Calu3 (cell line): ENCODE measurements at regions not wholly inside any gene's neighbourhood (a gene's known extent, or its start where the extent isn't known, plus 50 kb on each side); places are given as distances from the start of the nearest gene placed in this dataset.

Experiments used
- BruUV-seq: library from RNA; stranded (reverse); fragments of 400-500 nt; replicated peaks from 2 replicates; lab custom pipeline; 2021; lab: Mats Ljungman, UMichigan
- CTCF ChIA-PET: fragments of 300-600 bp; sonication (Branson Sonifier 250); formaldehyde crosslinking; loops from one replicate; lab custom pipeline; 2022; ENCODE audit warnings: antibody characterized with exemption; lab: Charles Lee
- DNase-seq: peaks from one replicate; pipeline ENCODE4 v3.0.0; 2022
- H3K27ac Mint-ChIP-seq: one replicate; pipeline ENCODE4 v1.8.0; 2022; ENCODE audit warnings: mixed read lengths; ENCODE audit not compliant: unreplicated experiment
- H3K27me3 Mint-ChIP-seq: one replicate; pipeline ENCODE4 v1.8.0; 2022; ENCODE audit warnings: mixed read lengths; ENCODE audit not compliant: unreplicated experiment
- H3K36me3 Mint-ChIP-seq: one replicate; pipeline ENCODE4 v1.8.0; 2022; ENCODE audit warnings: mild to moderate bottlenecking, moderate library complexity, mixed read lengths; ENCODE audit not compliant: insufficient read depth, unreplicated experiment
- H3K4me1 Mint-ChIP-seq: one replicate; pipeline ENCODE4 v1.8.0; 2022; ENCODE audit warnings: mild to moderate bottlenecking, low read depth, mixed read lengths; ENCODE audit not compliant: unreplicated experiment
- H3K4me3 Mint-ChIP-seq: one replicate; pipeline ENCODE4 v1.8.0; 2022; ENCODE audit warnings: mild to moderate bottlenecking, low read depth, moderate library complexity, mixed read lengths; ENCODE audit not compliant: unreplicated experiment
- H3K9me3 Mint-ChIP-seq: one replicate; pipeline ENCODE4 v1.8.0; 2022; ENCODE audit warnings: low read depth, mixed read lengths; ENCODE audit not compliant: unreplicated experiment
- CTCF ChIP-seq: fragments of 200-600 bp; IDR thresholded peaks from one replicate; pipeline ENCODE4 v1.8.0; 2022; ENCODE audit warnings: antibody characterized with exemption; ENCODE audit not compliant: unreplicated experiment
- intact Hi-C: fragments of 100-400 bp; cut with micrococcal nuclease; formaldehyde crosslinking; loops from one replicate; pipeline ENCODE4 v1.10.0; 2022; ENCODE audit not compliant: unreplicated experiment

- CTCF ChIA-PET, result no interaction called here
- no peak for TF ChIP-seq CTCF
- no peaks in the 10 kb centered on the region for H3K9me3 Mint-ChIP-seq
Observed at GRCh38 chr12:105570944-105571343, 240.5 kb downstream of the C12orf75 start.

GRCh38 chr12:105573574-105573973 lies 243.1 kb downstream of the C12orf75 start:
- no peaks in the 10 kb centered on the region for H3K4me1 Mint-ChIP-seq
- intact Hi-C loops, result no loop called here

More at GRCh38 chr12:105570944-105571343, 240.5 kb downstream of the C12orf75 start:
- Mint-ChIP-seq H3K4me1 (no peaks in the 10 kb centered on the region), H3K27ac (no peak overlapping the region), H3K27me3 (no peaks in the 10 kb centered on the region), H3K4me3 (no peak overlapping the region), H3K36me3 (no peaks in the 10 kb centered on the region)
- intact Hi-C loops, result no loop called here
- BruUV-seq, result no TSS peak
- no peak for DNase-seq

GRCh38 chr12:105574056-105574715 lies 243.7 kb downstream of the C12orf75 start:
- Mint-ChIP-seq H3K4me3 (no peak overlapping the region), H3K36me3 (no peaks in the 10 kb centered on the region), H3K27me3 (no peaks in the 10 kb centered on the region), H3K27ac (no peak overlapping the region), H3K4me1 (no peaks in the 10 kb centered on the region), H3K9me3 (no peaks in the 10 kb centered on the region)
- no TSS peak for BruUV-seq
- no peak for DNase-seq
- intact Hi-C loops, result no loop called here
- CTCF ChIA-PET, result no interaction called here
- TF ChIP-seq CTCF, result no peak

More at GRCh38 chr12:105573574-105573973, 243.1 kb downstream of the C12orf75 start:
- H3K9me3 Mint-ChIP-seq, result no peaks in the 10 kb centered on the region
- no peaks in the 10 kb centered on the region for H3K36me3 Mint-ChIP-seq
- CTCF ChIA-PET, result no interaction called here
- BruUV-seq, result no TSS peak
- no peak for DNase-seq
- H3K4me3 Mint-ChIP-seq, result no peak overlapping the region
- H3K27ac Mint-ChIP-seq, result no peak overlapping the region
- no peak for TF ChIP-seq CTCF
- H3K27me3 Mint-ChIP-seq, result no peaks in the 10 kb centered on the region

GRCh38 chr12:105575235-105575634 lies 244.7 kb downstream of the C12orf75 start:
- Mint-ChIP-seq H3K36me3 (no peaks in the 10 kb centered on the region), H3K27me3 (no peaks in the 10 kb centered on the region), H3K4me3 (no peak overlapping the region), H3K27ac (no peak overlapping the region), H3K9me3 (no peaks in the 10 kb centered on the region), H3K4me1 (no peaks in the 10 kb centered on the region)
- TF ChIP-seq CTCF, result no peak
- intact Hi-C loops, result no loop called here
- DNase-seq, result no peak
- no TSS peak for BruUV-seq
- CTCF ChIA-PET, result no interaction called here
